H1 (cell line): ENCODE measurements at regions not wholly inside any gene's neighbourhood (a gene's known extent, or its start where the extent isn't known, plus 50 kb on each side); places are given as distances from the start of the nearest gene placed in this dataset.
"Not testable (repeated sequence)": the region's sequence is repeated elsewhere in the genome, so short reads cannot be mapped to it uniquely, and the experiment has no call there.

ENCODE experiments used
- CTCF ChIA-PET: fragments of 300-600 bp; sonication (Branson Sonifier 250); formaldehyde crosslinking; loops from one replicate; lab custom pipeline; 2021; ENCODE audit not compliant: partially characterized antibody; lab: Charles Lee
- POLR2A ChIA-PET: fragments of 300-600 bp; sonication (Branson Sonifier 250); formaldehyde crosslinking; loops from one replicate; lab custom pipeline; 2021; ENCODE audit warnings: inconsistent platforms; ENCODE audit not compliant: partially characterized antibody; lab: Charles Lee
- DNase-seq, 2 experiments: peaks; one replicate each; pipeline versions ENCODE4 v3.0.0 to v3.0.0-alpha.2; 2010 to 2022; ENCODE audit warnings: low spot score in 2 of 2, low read depth in 1 of 2, mixed read lengths in 1 of 2
- FAIRE-seq: peaks from 2 replicates; lab custom pipeline; 2011; peaks lifted over from hg19 to GRCh38; lab: Jason Lieb, UNC
- H2AFZ ChIP-seq: 2 replicates; pipeline ENCODE4 v1.8.1; 2012; ENCODE audit warnings: low read length, inconsistent platforms
- H2AK5ac ChIP-seq: 2 replicates; pipeline ENCODE4 v1.6.1; 2013; ENCODE audit warnings: low read depth, low read length
- H2BK120ac ChIP-seq: replicated peaks from 2 replicates; pipeline ENCODE3; 2013; ENCODE audit warnings: low read depth, low read length, inconsistent platforms
- H2BK12ac ChIP-seq: 2 replicates; pipeline ENCODE4 v1.6.1; 2013; ENCODE audit warnings: low read depth, low read length
- H2BK15ac ChIP-seq: 2 replicates; pipeline ENCODE4 v1.6.1; 2013; ENCODE audit warnings: low read length
- H2BK20ac ChIP-seq: 2 replicates; pipeline ENCODE4 v1.6.1; 2013; ENCODE audit warnings: low read length
- H2BK5ac ChIP-seq: 2 replicates; pipeline ENCODE4 v1.6.1; 2013; ENCODE audit warnings: low read depth, low read length
- H3K14ac ChIP-seq: 2 replicates; pipeline ENCODE4 v1.6.1; 2013; ENCODE audit warnings: inconsistent platforms; ENCODE audit not compliant: insufficient read length
- H3K18ac ChIP-seq: 2 replicates; pipeline ENCODE4 v1.6.1; 2013; ENCODE audit warnings: low read length; ENCODE audit errors: extremely low read depth
- H3K23ac ChIP-seq: 2 replicates; pipeline ENCODE4 v1.6.1; 2013; ENCODE audit warnings: inconsistent platforms; ENCODE audit not compliant: insufficient read length
- H3K23me2 ChIP-seq: 2 replicates; pipeline ENCODE4 v1.6.1; 2013; ENCODE audit warnings: low read depth, low read length
- H3K27ac ChIP-seq: 2 replicates; pipeline ENCODE4 v1.6.1; 2011; ENCODE audit warnings: low read depth, low read length, inconsistent platforms
- H3K27me3 ChIP-seq, 4 experiments: replicated peaks in 1 of 4; 1 replicate in 1 of 4; 2 replicates in 3 of 4; pipeline versions ENCODE4 v1.6.1 to v1.8.1; 2011 to 2013; ENCODE audit warnings: low read length in 3 of 4, mild to moderate bottlenecking in 3 of 4, inconsistent platforms in 2 of 4, mixed read lengths in 2 of 4, moderate library complexity in 1 of 4; ENCODE audit not compliant: control insufficient read depth in 3 of 4, insufficient read depth in 3 of 4; ENCODE audit errors: extremely low read depth in 1 of 4
- H3K36me3 ChIP-seq, 4 experiments: 2 replicates each; pipeline versions ENCODE4 v1.6.1 to v1.8.1; 2011 to 2013; ENCODE audit warnings: mild to moderate bottlenecking in 4 of 4, low read length in 3 of 4, moderate library complexity in 2 of 4, control low read depth in 1 of 4, inconsistent platforms in 1 of 4; ENCODE audit not compliant: insufficient read depth in 4 of 4, control insufficient read depth in 2 of 4
- H3K4ac ChIP-seq: replicated peaks from 2 replicates; pipeline ENCODE3; 2013; ENCODE audit warnings: low read length, low read depth, mixed read lengths, inconsistent platforms; ENCODE audit not compliant: insufficient read length
- H3K4me1 ChIP-seq, 4 experiments: replicated peaks in 1 of 4; 1 replicate in 1 of 4; 2 replicates in 3 of 4; pipeline versions ENCODE4 v1.6.1 to v1.8.1; 2011 to 2013; ENCODE audit warnings: low read length in 3 of 4, inconsistent platforms in 2 of 4, mixed read lengths in 1 of 4; ENCODE audit not compliant: insufficient read depth in 4 of 4, control insufficient read depth in 3 of 4
- H3K4me2 ChIP-seq, 2 experiments: 2 replicates each; pipeline versions ENCODE4 v1.6.1 to v1.8.1; 2011 to 2013; ENCODE audit warnings: low read depth in 2 of 2, low read length in 2 of 2, control low read depth in 1 of 2, inconsistent platforms in 1 of 2, mild to moderate bottlenecking in 1 of 2; ENCODE audit not compliant: insufficient read depth in 1 of 2
- H3K4me3 ChIP-seq, 4 experiments: fragments of 200-600, 300-600 bp in 1 of 4; sonication (generic), shearing (Covaris generic), sonication (Bioruptor Twin) in 1 of 4; 2 replicates each; pipeline versions ENCODE4 v1.5.1 to v1.8.1; 2011 to 2016; ENCODE audit warnings: low read length in 4 of 4, low read depth in 3 of 4, control low read depth in 2 of 4, inconsistent platforms in 2 of 4, mild to moderate bottlenecking in 2 of 4, mixed read lengths in 1 of 4, moderate library complexity in 1 of 4; ENCODE audit not compliant: insufficient read depth in 2 of 4; ENCODE audit errors: extremely low read depth in 1 of 4
- H3K56ac ChIP-seq: replicated peaks from 2 replicates; pipeline ENCODE3; 2013; ENCODE audit warnings: low read depth, mild to moderate bottlenecking, mixed read lengths, low read length, inconsistent platforms; ENCODE audit not compliant: insufficient read length
- H3K79me1 ChIP-seq: 2 replicates; pipeline ENCODE4 v1.6.1; 2013; ENCODE audit warnings: low read depth, low read length, control low read depth
- H3K79me2 ChIP-seq, 2 experiments: 2 replicates each; pipeline versions ENCODE4 v1.6.1 to v1.8.1; 2012 to 2013; ENCODE audit warnings: low read length in 2 of 2, mild to moderate bottlenecking in 2 of 2, inconsistent platforms in 1 of 2; ENCODE audit not compliant: insufficient read depth in 2 of 2, control insufficient read depth in 1 of 2
- H3K9ac ChIP-seq, 4 experiments: replicated peaks in 1 of 4; 1 replicate in 1 of 4; 2 replicates in 3 of 4; pipeline versions ENCODE4 v1.6.1 to v1.8.1; 2011 to 2013; ENCODE audit warnings: low read depth in 3 of 4, low read length in 3 of 4, control low read depth in 2 of 4, mild to moderate bottlenecking in 2 of 4, moderate library complexity in 2 of 4, inconsistent platforms in 1 of 4; ENCODE audit errors: extremely low read depth in 1 of 4
- H3K9me3 ChIP-seq, 2 experiments: 2 replicates each; pipeline versions ENCODE4 v1.6.1 to v1.8.1; 2012 to 2013; ENCODE audit warnings: mild to moderate bottlenecking in 2 of 2, moderate library complexity in 2 of 2, control low read depth in 1 of 2, inconsistent platforms in 1 of 2, low read depth in 1 of 2, low read length in 1 of 2, mixed read lengths in 1 of 2; ENCODE audit not compliant: insufficient read depth in 2 of 2
- H4K20me1 ChIP-seq, 2 experiments: replicated peaks in 1 of 2; 2 replicates each; pipeline versions ENCODE3 to v1.8.1; 2011 to 2013; ENCODE audit warnings: inconsistent platforms in 2 of 2, low read length in 2 of 2, mild to moderate bottlenecking in 1 of 2; ENCODE audit not compliant: insufficient read depth in 2 of 2, control insufficient read depth in 1 of 2
- H4K5ac ChIP-seq: 2 replicates; pipeline ENCODE4 v1.6.1; 2013; ENCODE audit warnings: low read length, low read depth, mixed read lengths, inconsistent platforms; ENCODE audit not compliant: insufficient read length
- H4K8ac ChIP-seq: 2 replicates; pipeline ENCODE4 v1.8.0; 2013; ENCODE audit warnings: mild to moderate bottlenecking, moderate library complexity, low read length, inconsistent platforms; ENCODE audit not compliant: insufficient read depth; ENCODE audit errors: extremely low read depth
- H4K91ac ChIP-seq: replicated peaks from 2 replicates; pipeline ENCODE3; 2013; ENCODE audit warnings: low read length, mixed read lengths, inconsistent platforms; ENCODE audit not compliant: insufficient read length
- GTF2F1 ChIP-seq: IDR thresholded peaks from 2 replicates; pipeline ENCODE4 v1.6.1; 2012; ENCODE audit warnings: low read depth, low read length, improper control_type of control experiment, borderline replicate concordance
- ZNF274 ChIP-seq: IDR thresholded peaks from 2 replicates; pipeline ENCODE4 v1.7.0; 2012; ENCODE audit warnings: low read length, borderline replicate concordance; ENCODE audit errors: extremely low read depth
- WGBS, 2 experiments: shearing (Covaris generic) in 1 of 2; methylation state at CpG; one replicate each; pipeline versions ENCODE4 v1.1.6 to v1.1.7; 2013 to 2015; ENCODE audit warnings: low lambda C conversion rate in 2 of 2, mixed read lengths in 2 of 2, inconsistent platforms in 1 of 2, low coverage in 1 of 2, missing lambda C conversion rate in 1 of 2; ENCODE audit not compliant: insufficient replicate concordance in 2 of 2, insufficient coverage in 1 of 2, insufficient read length in 1 of 2; ENCODE audit errors: extremely low coverage in 1 of 2, missing lambda C conversion rate in 1 of 2; 5-methylcytosine and 5-hydroxymethylcytosine counted together

DNA sequence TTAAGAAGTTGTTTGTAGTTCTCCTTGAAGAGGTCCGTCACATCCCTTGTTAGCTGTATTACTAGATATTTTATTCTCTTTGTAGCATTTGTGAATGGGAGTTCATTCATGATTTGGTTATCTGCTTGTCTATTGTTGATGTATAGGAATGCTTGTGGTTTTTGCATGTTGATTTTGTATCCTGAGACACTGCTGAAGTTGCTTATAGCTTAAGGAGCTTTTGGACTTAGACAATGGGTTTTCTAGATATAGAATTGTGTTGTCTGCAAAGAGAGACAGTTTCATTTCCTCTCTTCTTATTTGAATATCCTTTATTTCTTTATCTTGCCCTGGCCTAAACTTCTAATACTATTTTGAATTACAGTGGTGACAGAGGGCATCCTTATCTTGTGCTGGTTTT lies 52.1 kb upstream of the GRID2 start:
- DNase-seq, result no peak
- peaks cover 0 to 5% (median 2%) of the 10 kb centered on the region in 4 experiments; a peak in 2 of 8 replicates for H3K36me3 ChIP-seq
- H4K20me1 ChIP-seq, result no peaks in the 10 kb centered on the region
- no peaks in the 10 kb centered on the region for H3K79me2 ChIP-seq
- no peak overlapping the region for H3K4me2 ChIP-seq
- no peak overlapping the region for H4K91ac ChIP-seq
- H2AFZ ChIP-seq, result no peak overlapping the region
- H3K79me1 ChIP-seq, result no peaks in the 10 kb centered on the region; the same call in 1 of the 2 replicates
- H3K18ac ChIP-seq, result no peak overlapping the region
- H3K56ac ChIP-seq, result no peak overlapping the region
- no peak overlapping the region for H2AK5ac ChIP-seq
- FAIRE-seq, result no peak
- H3K9ac ChIP-seq, result no peak overlapping the region
- no peak overlapping the region; a peak in 1 of 8 replicates for H3K4me3 ChIP-seq
- POLR2A ChIA-PET, result interaction anchor here (1.1 kb wide), 1 partner anchor 8 kb away, joined by 3 read pairs; no protein-coding TSS in a partner anchor
- no peak overlapping the region for H4K5ac ChIP-seq
- 0 out of 2 replicates have a peak, but pooled peaks have one; percentile 16 for TF ChIP-seq GTF2F1
- TF ChIP-seq ZNF274, result no peak
- TF ChIP-seq, all 59 proteins: peak for 1
- Histone ChIP-seq H3K9me3 (peaks cover 59 to 77% of the 10 kb centered on the region in 2 experiments), H3K4ac (no peak overlapping the region), H3K23me2 (no peaks in the 10 kb centered on the region), H2BK120ac (no peak overlapping the region), H4K8ac (no peak overlapping the region), H3K27me3 (no peaks in the 10 kb centered on the region; a peak in 2 of 7 replicates), H3K4me1 (no peaks in the 10 kb centered on the region), H3K14ac (no peak overlapping the region), H2BK5ac (no peak overlapping the region), H2BK15ac (no peak overlapping the region), H3K27ac (no peak overlapping the region), H2BK20ac (no peak overlapping the region), H3K23ac (no peak overlapping the region), H2BK12ac (no peak overlapping the region)
- CTCF ChIA-PET, result no interaction called here
- WGBS, 2 experiments, result 88% methylated on average over 1 of the region's 1 CpG; no CpG with 5 or more reads in 1 of the 2 experiments

DNA sequence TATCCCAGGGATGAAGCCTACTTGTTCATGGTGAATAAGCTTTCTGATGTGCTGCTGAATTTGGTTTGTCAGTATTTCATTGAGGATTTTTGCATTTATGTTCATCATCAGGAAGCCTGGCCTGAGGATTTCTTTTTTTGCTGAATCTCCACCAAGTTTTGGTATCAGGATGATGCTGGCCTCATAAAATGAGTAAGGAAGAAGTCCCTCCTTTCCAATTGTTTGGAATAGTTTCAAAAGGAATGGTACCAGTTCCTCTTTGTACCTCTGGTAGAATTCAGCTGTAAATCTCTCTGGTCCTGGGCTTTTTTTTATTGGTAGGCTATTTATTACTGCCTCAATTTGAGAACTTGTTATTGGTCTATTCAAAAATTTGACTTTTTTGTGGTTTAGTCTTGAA lies 51.4 kb upstream of the GRID2 start:
- H2AFZ ChIP-seq, H3K23me2 ChIP-seq, H4K8ac ChIP-seq, CTCF ChIA-PET, H2AK5ac ChIP-seq, H3K27me3 ChIP-seq, H3K56ac ChIP-seq, H3K14ac ChIP-seq, H3K4me3 ChIP-seq, H4K91ac ChIP-seq, H3K23ac ChIP-seq, H3K9ac ChIP-seq, H2BK20ac ChIP-seq, FAIRE-seq, H2BK15ac ChIP-seq, H2BK12ac ChIP-seq, H3K79me2 ChIP-seq, H3K4me1 ChIP-seq, H3K4ac ChIP-seq, H3K79me1 ChIP-seq, DNase-seq, H3K18ac ChIP-seq, H2BK120ac ChIP-seq, H2BK5ac ChIP-seq, H4K20me1 ChIP-seq, H4K5ac ChIP-seq, H3K4me2 ChIP-seq, H3K27ac ChIP-seq: not testable (repeated sequence)
- POLR2A ChIA-PET, result interaction anchor here (1.1 to 1.5 kb wide), 2 partner anchors 8 to 27 kb away, joined by 3 to 4 read pairs; no protein-coding TSS in a partner anchor
- Histone ChIP-seq H3K36me3 (peaks cover 0 to 10% (median 5%) of the 10 kb centered on the region in 4 experiments; a peak in 3 of 8 replicates), H3K9me3 (peaks cover 64 to 82% of the 10 kb centered on the region in 2 experiments)
